NAMALWA (cell line): ENCODE measurements at regions not wholly inside any gene's neighbourhood (a gene's known extent, or its start where the extent isn't known, plus 50 kb on each side); places are given as distances from the start of the nearest gene placed in this dataset.

ENCODE experiments used
- DNase-seq: peaks from one replicate; pipeline ENCODE4 v3.0.0-alpha.2; 2015; ENCODE audit warnings: low spot score

GRCh38 chr12:84741031-84741430 is 171.6 kb downstream of the SLC6A15 start:
- no peak for DNase-seq

DNA sequence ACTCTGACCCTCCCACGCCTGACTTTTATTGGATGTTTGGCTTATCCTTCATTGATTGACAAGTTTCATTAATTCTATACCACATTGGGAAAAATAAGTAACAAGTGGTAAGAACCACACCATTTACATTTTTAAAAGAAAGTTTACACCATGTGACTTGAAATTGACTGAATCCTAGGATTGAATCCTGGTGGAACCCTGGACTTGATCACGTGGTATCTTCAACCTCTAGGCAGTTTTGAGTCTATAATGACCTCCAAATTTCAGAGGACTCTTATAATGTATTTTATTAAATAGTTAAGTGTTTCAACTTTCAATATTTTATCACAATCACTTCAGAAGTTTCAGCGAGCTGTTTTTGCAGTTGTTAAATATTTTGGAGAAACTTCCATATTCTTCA is 172.0 kb downstream of the SLC6A15 start:
- no peak for DNase-seq

DNA sequence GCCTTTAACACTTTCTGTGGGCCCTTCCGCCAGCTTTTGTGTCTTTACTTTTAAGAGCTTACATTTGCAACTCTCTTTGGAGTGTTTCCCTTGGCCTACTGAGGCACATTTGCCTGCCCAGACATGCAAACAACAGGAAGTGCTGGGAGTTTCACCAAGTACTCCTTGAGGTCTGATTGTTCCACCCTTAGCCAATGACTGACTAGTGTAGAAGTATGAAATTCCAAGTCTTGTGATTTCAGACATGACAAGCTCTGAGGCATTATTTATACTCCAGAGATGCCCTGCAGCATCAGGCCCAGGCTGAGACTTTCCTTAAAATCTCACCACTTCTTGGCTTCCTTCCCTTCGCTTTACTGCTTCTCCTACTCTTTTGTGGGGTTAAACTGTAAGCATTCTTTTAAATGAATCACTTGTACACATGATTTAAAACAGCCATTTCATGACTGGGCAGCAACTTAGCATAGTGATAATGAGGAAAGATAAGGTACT is 174.1 kb downstream of the SLC6A15 start:
- no peak for DNase-seq

DNA sequence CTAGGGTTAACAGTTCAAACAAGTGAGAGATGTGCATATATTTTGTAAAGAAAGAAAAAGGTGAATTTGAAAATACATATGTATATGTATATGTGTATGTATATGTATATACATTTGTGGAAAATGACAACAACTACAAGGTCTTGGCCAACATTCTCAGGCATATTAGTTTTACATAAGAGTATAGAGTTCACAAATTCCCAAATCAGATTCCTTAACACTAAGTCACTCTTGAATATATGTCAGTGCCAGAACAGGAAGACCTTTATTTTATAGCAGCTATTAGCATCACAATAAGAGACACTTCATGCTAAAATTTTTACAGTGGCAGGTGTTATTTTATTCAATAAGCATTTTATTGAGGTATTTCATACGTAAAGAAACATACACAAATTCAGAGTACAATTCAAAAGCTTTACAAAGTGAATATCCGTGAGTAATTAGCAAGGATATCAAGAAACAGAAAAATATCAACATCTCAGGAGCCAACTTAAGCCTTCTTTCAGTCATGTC is 179.7 kb downstream of the SLC6A15 start:
- DNase-seq, result no peak

DNA sequence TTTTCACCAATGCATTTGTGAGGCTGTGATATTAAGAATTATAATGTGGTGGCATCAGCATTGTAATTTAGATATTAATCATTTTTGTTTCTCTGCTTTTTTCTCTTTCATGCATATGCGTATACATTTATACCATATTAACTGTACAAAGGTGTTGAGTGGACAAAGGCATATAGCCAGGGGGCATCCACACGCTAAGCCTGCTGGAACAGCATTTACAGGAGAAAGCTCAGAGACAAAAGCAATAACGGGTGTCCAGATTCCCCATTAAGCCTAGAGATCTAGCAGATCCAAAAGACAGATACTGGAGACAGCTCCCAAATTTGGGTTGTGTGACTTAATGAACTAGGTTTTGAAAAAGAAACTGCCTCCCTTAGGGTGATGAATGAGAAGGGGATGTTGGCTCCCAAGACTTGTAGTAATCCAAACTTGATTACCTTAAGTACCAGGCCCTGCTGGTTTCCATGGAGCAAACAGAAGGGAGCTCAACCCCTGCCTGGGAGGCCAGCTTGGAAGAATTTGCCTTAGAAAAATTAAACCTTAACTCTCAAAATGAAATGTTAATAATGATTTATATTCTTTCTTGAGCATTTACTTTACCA is 181.9 kb downstream of the SLC6A15 start:
- DNase-seq, result no peak

GRCh38 chr12:84727961-84728360 is 184.6 kb downstream of the SLC6A15 start:
- no peak for DNase-seq

- no peak for DNase-seq
These were observed 185.8 kb downstream of the SLC6A15 start for GRCh38 chr12:84726780-84727179.

DNA sequence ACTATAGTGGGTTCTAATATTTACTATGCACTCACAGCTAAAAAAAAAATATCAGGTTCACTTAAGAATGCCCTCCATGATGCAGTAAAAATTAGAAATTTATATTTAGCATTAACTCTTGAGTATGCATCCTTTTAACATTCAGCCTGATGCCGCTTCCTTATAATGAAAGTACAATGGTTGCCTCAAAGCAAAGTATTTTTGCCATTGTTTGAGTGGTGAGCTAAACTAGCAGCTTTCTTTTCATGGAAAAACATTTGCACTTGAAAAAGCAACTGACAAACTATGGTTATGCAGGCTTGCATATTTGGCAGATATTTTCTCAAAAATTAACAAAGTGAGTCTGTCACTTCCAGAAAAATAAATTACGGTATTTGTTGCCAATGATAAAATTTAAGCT is 188.6 kb downstream of the SLC6A15 start:
- DNase-seq, result no peak

DNA sequence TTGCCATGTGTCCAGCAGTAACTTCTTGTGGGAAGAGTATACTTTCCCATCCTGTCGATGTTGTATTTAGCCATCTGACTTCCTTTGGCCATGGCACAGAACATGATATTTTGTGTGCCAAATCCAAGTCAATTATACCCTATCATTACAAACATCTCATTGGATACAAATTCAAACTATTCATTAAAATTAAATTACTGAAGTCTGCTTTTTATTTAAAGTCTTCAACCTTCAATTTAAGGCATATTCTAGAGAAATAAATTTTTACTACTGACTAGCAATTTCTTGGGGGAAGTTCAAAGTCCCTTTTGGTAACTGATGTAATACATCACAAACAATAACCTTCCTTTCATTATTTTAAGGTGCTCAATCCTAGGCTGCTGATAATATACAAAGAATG is 192.6 kb downstream of the SLC6A15 start:
- no peak for DNase-seq

DNA sequence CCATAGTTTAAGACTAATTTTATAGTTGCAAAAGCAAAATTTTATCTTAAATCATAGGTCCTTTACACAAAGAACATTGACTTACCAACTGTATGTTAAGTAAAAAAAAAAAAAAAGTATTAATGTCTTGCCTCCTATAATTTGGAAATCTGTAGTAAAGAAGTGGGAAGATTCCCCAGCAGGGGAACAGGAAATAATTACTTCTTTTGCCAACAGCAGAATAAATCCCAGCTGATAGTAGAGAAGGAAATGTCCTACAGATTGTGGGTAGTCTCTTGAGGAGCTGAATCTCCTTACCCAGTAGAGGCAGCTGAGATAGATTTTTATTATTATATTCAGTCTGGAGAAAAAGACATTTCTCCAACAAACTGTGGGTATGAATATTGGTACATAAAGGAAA is 193.7 kb downstream of the SLC6A15 start:
- DNase-seq, result no peak

GRCh38 chr12:84712747-84713146 is 199.9 kb downstream of the SLC6A15 start:
- no peak for DNase-seq

GRCh38 chr12:84706374-84706773 is 206.2 kb downstream of the SLC6A15 start:
- no peak for DNase-seq

- no peak for DNase-seq
These were observed 207.7 kb downstream of the SLC6A15 start for GRCh38 chr12:84704856-84705255.

- no peak for DNase-seq
These were observed 210.6 kb downstream of the SLC6A15 start for GRCh38 chr12:84702001-84702400.

GRCh38 chr12:84701041-84701440 is 211.6 kb downstream of the SLC6A15 start:
- DNase-seq, result no peak

- no peak for DNase-seq
These were observed 213.8 kb downstream of the SLC6A15 start for GRCh38 chr12:84698576-84699333.

DNA sequence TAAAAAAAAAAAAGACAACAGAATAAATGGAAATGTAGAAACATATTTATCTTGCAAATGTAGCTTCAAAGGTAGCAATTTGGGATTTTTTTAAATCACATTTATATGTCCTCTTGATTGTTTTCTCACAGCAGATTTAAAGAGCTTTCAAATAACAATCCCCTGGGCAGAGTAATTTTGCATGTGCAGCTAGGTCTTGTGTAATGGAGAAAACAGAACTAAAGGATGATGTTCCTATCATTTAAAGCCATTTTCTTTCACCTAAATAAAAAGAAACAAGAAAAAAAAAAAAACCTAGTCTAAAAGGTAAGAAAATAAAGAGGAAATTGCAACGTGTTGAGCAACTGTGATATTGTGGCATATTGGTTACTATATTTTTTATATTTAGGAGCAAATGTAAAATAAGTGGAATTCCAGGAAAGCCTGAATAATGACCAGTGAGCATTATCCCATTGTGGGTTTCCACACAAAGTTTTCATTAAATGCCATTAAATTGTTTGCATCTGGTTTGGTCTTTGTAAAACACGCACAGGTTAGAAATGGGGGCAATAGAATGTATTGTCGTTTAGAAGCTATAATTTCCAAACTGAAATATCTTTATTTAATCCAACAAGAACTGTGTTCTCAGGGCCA is 215.6 kb downstream of the SLC6A15 start:
- no peak for DNase-seq

DNA sequence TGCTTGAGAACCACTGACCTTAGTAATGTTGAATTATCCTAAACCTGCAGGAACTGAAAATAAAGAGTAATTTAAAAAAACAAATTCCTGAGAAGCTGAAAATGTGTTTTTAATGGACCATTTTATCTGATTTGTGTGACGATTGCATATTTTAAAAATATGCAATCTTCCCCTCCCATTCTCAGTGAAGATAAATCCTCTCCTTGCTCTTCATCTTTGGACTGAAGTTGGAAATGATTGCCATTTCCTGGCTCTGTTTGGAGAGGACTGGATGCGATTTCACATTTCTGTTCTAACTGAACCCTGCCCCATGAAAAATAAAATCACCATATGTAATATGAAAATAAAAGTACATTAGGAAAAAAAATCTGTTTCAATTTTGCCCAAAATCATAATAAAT is 216.3 kb downstream of the SLC6A15 start:
- no peak for DNase-seq

GRCh38 chr12:84694116-84694515 is 218.5 kb downstream of the SLC6A15 start:
- DNase-seq, result no peak

- DNase-seq, result no peak
These were observed 220.5 kb downstream of the SLC6A15 start for GRCh38 chr12:84692071-84692470.

GRCh38 chr12:84691266-84691665 is 221.3 kb downstream of the SLC6A15 start:
- DNase-seq, result no peak

DNA sequence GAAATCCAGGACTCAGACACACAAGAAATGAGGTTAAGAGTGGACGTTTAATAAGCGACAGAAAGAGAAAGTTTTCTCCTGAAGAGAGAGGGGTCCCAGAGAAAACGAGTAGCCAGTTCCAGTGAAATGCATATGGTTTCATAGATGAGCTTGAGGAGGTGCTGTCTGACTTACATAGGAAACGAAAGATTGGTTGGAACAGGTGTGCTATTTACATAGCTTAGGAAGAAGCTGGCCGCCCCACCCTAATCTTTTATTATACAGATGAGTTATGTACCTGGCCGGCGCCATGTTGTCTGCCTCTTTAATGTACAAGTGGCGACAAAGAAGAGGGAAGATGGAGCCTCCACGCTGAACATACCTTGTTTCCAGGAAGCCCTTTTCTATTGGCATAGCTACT is 223.0 kb downstream of the SLC6A15 start:
- no peak for DNase-seq

DNA sequence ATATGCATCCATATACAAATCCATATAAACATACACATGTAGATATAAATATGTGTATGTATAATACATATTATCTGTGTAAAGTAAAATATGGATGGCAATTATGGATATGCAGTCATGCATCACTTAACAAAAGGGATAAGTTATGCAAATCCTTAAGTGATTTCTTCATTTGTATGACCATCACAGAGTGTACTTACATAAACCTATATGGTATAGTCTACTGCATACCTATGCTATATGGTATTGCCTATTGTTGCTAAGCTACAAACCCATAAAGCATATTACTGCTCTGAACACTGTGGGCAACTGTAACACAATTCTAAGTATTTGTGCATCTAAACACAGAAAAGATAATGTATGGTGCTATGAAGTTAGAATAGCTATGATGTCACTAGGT is 227.2 kb downstream of the SLC6A15 start:
- DNase-seq, result no peak
